RWPE2 (cell line): ENCODE measurements at regions not wholly inside any gene's neighbourhood (a gene's known extent, or its start where the extent isn't known, plus 50 kb on each side); places are given as distances from the start of the nearest gene placed in this dataset.

Source experiments
- ATAC-seq: fragments of 200-7000 bp; cut with Tn5 transposase; 3 replicates; pipeline ENCODE4 v1.9.1; 2021; ENCODE audit warnings: low read depth
- DNase-seq: peaks from one replicate; pipeline ENCODE4 v3.0.0-alpha.2; 2020; ENCODE audit warnings: low spot score
- H3K27ac ChIP-seq: fragments of 450-650 bp; 2 replicates; pipeline ENCODE4 v1.5.1; 2017; ENCODE audit warnings: mild to moderate bottlenecking; ENCODE audit not compliant: poor library complexity, severe bottlenecking
- H3K27me3 ChIP-seq: fragments of 250-450 bp; sonication (Bioruptor Pico); 2 replicates; pipeline ENCODE4 v1.5.1; 2021; ENCODE audit warnings: mild to moderate bottlenecking, moderate library complexity; ENCODE audit not compliant: insufficient read depth, poor library complexity, severe bottlenecking
- H3K36me3 ChIP-seq: fragments of 250-450 bp; sonication (Bioruptor Pico); 2 replicates; pipeline ENCODE4 v1.5.1; 2020; ENCODE audit warnings: low read depth, mild to moderate bottlenecking, moderate library complexity
- H3K4me1 ChIP-seq: fragments of 250-450 bp; sonication (Bioruptor Pico); 2 replicates; pipeline ENCODE4 v1.5.1; 2021; ENCODE audit warnings: mild to moderate bottlenecking, moderate library complexity; ENCODE audit not compliant: insufficient read depth, poor library complexity, severe bottlenecking
- H3K4me3 ChIP-seq: fragments of 250-450 bp; sonication (Bioruptor Pico); 2 replicates; pipeline ENCODE4 v1.5.1; 2021; ENCODE audit warnings: mild to moderate bottlenecking, moderate library complexity; ENCODE audit not compliant: severe bottlenecking
- H3K9me3 ChIP-seq: fragments of 250-450 bp; sonication (Bioruptor Pico); 2 replicates; pipeline ENCODE4 v1.5.1; 2021; ENCODE audit warnings: mild to moderate bottlenecking, moderate library complexity; ENCODE audit not compliant: severe bottlenecking
- TF ChIP-seq, protein P1 (sequence below): fragments of 450-650 bp; IDR thresholded peaks from one replicate; pipeline ENCODE4 v1.5.1; 2017; ENCODE audit warnings: mild to moderate bottlenecking, moderate library complexity; ENCODE audit not compliant: poor library complexity, severe bottlenecking

DNA sequence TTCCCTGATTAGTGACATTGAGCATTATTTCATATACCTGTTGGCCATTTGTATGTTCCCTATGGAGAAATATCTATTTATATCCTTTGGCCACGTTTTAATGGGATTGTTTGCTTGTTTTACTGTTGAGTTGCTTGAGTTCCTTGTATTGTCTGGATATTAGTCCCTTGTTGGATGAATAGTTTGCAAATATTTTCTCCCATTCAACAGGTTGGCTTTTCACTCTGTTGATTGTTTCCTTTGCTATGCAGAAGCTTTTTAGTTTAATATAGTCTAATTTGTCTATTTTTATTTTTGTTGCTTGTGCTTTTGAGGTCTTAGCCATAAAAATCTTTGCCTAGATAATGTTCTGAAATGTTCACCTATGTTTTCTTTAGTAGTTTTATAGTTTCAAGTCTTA is 60.2 kb upstream of the HUWE1 start:
- H3K4me1 ChIP-seq, result no peaks in the 10 kb centered on the region
- no peaks in the 10 kb centered on the region for H3K9me3 ChIP-seq
- no peak overlapping the region for H3K27ac ChIP-seq
- DNase-seq (no peak), ATAC-seq (no peak)
- TF ChIP-seq, protein P1, sequence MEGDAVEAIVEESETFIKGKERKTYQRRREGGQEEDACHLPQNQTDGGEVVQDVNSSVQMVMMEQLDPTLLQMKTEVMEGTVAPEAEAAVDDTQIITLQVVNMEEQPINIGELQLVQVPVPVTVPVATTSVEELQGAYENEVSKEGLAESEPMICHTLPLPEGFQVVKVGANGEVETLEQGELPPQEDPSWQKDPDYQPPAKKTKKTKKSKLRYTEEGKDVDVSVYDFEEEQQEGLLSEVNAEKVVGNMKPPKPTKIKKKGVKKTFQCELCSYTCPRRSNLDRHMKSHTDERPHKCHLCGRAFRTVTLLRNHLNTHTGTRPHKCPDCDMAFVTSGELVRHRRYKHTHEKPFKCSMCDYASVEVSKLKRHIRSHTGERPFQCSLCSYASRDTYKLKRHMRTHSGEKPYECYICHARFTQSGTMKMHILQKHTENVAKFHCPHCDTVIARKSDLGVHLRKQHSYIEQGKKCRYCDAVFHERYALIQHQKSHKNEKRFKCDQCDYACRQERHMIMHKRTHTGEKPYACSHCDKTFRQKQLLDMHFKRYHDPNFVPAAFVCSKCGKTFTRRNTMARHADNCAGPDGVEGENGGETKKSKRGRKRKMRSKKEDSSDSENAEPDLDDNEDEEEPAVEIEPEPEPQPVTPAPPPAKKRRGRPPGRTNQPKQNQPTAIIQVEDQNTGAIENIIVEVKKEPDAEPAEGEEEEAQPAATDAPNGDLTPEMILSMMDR, result no peak
- H3K36me3 ChIP-seq, result no peaks in the 10 kb centered on the region
- H3K4me3 ChIP-seq, result no peak overlapping the region
- no peaks in the 10 kb centered on the region for H3K27me3 ChIP-seq

DNA sequence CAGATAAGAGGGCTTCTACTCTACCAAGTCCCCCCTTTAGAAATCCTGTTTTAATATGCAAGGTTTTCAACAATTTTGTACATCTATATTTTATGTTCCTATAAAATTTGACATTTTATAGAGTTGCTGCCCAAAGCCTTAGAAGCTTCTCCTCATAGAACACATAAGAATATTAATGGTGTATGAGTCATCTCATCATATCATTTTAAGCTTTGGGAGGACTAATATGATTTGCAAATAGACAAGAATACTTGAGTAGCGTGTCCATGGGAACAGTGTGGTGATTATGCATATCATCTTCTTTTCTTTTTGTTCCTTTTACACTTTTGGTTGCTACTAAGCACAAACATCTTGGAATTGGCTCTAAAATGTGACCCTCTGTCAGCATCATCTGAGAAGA is 56.7 kb upstream of the HUWE1 start:
- H3K4me1 ChIP-seq, result no peaks in the 10 kb centered on the region
- TF ChIP-seq, protein P1, result no peak
- ATAC-seq (no peak), DNase-seq (no peak)
- H3K36me3 ChIP-seq, result no peaks in the 10 kb centered on the region
- no peaks in the 10 kb centered on the region for H3K27me3 ChIP-seq
- H3K9me3 ChIP-seq, result no peaks in the 10 kb centered on the region
- H3K27ac ChIP-seq, result no peak overlapping the region
- H3K4me3 ChIP-seq, result no peak overlapping the region

DNA sequence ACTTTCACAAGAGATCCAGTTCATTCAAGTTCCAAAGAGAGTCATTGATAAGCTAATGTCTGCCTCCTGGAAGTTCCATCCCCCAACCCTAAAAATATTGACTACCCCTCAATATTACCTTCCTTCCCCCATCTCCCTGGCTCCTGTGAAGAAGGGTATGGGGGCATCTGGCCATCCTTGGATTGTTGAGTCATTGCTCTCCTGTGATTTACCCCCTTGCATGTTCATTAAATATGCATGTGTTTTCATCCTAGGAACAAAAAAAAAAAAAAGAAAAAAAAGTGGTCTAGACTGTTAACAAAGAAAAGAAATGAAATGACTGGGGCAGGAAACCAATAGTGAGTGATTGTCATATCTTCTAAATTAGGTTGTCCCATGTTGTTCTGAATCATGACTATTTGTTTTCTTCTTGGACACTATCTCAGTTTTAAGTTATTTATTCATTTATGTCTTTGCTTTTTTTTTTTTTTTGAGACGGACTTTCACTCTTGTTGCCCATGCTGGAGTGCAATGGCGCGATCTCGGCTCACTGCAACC is 51.9 kb upstream of the HUWE1 start:
- ATAC-seq (no peak), DNase-seq (no peak)
- no peaks in the 10 kb centered on the region for H3K27me3 ChIP-seq
- H3K4me3 ChIP-seq, result no peak overlapping the region
- H3K4me1 ChIP-seq, result no peaks in the 10 kb centered on the region
- no peaks in the 10 kb centered on the region for H3K9me3 ChIP-seq
- no peak overlapping the region for H3K27ac ChIP-seq
- no peaks in the 10 kb centered on the region for H3K36me3 ChIP-seq
- TF ChIP-seq, protein P1, result no peak
